HEK293 (cell line): ENCODE measurements at regions not wholly inside any gene's neighbourhood (a gene's known extent, or its start where the extent isn't known, plus 50 kb on each side); places are given as distances from the start of the nearest gene placed in this dataset.

ENCODE experiments used
- ZNF121 ChIP-seq: fragments of 450-650 bp; formaldehyde crosslinking; IDR thresholded peaks from 2 replicates; pipeline ENCODE4 v1.5.1; 2016; ENCODE audit warnings: missing biosample characterization, missing genetic modification characterization
- ZNF133 ChIP-seq: fragments of 450-650 bp; formaldehyde crosslinking; IDR thresholded peaks from 2 replicates; pipeline ENCODE4 v1.5.1; 2016; ENCODE audit warnings: missing biosample characterization, missing genetic modification characterization
- ZNF138 ChIP-seq: fragments of 450-650 bp; formaldehyde crosslinking; IDR thresholded peaks from 2 replicates; pipeline ENCODE4 v1.5.1; 2016; ENCODE audit warnings: missing biosample characterization, missing genetic modification characterization, borderline replicate concordance
- ZNF560 ChIP-seq: fragments of 450-650 bp; formaldehyde crosslinking; IDR thresholded peaks from 2 replicates; pipeline ENCODE4 v1.5.1; 2017; ENCODE audit warnings: missing biosample characterization, missing genetic modification characterization, borderline replicate concordance
- TF ChIP-seq, protein P1 (sequence below): fragments of 450-650 bp; formaldehyde crosslinking; IDR thresholded peaks from 2 replicates; pipeline ENCODE4 v1.5.1; 2016; ENCODE audit warnings: missing biosample characterization, missing genetic modification characterization

DNA sequence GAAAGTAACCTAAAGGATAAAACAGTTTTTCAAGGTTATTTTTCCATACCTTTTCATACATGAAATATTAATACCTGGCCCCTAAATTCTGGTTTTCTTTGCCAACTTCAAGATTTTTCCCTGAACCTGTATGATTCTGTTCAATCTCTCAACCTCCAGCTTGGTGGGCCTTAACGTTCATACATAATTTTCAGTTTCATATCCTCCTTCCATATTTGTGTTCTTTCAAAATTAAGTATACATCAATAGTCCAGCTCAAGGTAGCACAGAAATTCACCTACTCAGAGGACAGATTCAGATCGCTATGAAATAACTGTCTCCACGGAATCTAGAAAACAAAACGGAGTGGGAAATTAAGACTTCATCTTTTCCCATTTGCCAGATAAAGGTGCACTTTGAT, 505.8 kb upstream of the GHITM start:
- no peak for TF ChIP-seq ZNF138 (tag by site-specific recombination)
- TF ChIP-seq, protein P1, sequence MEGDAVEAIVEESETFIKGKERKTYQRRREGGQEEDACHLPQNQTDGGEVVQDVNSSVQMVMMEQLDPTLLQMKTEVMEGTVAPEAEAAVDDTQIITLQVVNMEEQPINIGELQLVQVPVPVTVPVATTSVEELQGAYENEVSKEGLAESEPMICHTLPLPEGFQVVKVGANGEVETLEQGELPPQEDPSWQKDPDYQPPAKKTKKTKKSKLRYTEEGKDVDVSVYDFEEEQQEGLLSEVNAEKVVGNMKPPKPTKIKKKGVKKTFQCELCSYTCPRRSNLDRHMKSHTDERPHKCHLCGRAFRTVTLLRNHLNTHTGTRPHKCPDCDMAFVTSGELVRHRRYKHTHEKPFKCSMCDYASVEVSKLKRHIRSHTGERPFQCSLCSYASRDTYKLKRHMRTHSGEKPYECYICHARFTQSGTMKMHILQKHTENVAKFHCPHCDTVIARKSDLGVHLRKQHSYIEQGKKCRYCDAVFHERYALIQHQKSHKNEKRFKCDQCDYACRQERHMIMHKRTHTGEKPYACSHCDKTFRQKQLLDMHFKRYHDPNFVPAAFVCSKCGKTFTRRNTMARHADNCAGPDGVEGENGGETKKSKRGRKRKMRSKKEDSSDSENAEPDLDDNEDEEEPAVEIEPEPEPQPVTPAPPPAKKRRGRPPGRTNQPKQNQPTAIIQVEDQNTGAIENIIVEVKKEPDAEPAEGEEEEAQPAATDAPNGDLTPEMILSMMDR (tag by site-specific recombination) = no peak
- no peak for TF ChIP-seq ZNF560
- no peak for TF ChIP-seq ZNF121
- no peak for TF ChIP-seq ZNF133 (tag by site-specific recombination)
